HG03045 (cell line): ENCODE measurements at regions not wholly inside any gene's neighbourhood (a gene's known extent, or its start where the extent isn't known, plus 50 kb on each side); places are given as distances from the start of the nearest gene placed in this dataset.
A peak's percentile ranks its signal among the peaks of the same experiment; 100 is the strongest.
"Not testable (repeated sequence)": the region's sequence is repeated elsewhere in the genome, so short reads cannot be mapped to it uniquely, and the experiment has no call there.

Experiments
- ATAC-seq: cut with Tn5 transposase; IDR thresholded peaks from one replicate; pipeline ENCODE4 v1.9.1; 2021; ENCODE audit warnings: mild to moderate bottlenecking, moderate library complexity; ENCODE audit not compliant: unreplicated experiment

DNA sequence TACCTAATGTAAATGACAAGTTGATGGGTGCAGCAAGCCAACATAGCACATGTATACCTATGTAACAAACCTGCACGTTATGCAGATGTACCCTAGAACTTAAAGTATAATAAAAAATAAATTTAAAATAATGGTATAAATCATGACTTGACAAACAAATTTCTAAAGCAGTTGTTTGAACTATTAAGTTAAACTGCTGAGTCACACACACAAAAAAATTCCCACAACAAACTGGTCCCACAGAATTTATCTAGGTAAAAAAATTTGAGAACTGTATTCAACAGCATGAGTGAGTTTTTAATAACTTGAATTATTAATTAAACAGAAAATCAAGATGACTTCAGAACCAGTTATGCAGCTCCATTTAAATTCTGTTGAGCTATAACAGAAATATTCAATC lies 186.0 kb upstream of the SOX6 start:
- ATAC-seq: no peak

DNA sequence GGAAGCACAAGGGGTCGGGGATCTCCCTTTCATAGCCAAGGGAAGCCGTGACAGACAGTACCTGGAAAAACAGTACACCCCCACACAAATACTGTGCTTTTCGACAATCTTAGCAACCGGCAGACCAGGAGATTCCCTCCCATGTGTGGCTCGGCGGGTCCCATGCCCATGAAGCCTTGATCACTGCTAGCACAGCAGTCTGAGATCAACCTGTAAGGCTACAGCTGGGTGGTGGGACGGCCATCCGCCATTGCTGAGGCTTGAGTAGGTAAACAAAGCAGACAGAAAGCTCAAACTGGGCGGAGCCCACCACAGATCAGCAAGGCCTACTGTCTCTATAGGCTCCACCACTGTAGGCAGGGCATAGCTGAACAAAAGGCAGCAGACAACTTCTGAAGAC lies 180.2 kb upstream of the SOX6 start:
- no peak for ATAC-seq

DNA sequence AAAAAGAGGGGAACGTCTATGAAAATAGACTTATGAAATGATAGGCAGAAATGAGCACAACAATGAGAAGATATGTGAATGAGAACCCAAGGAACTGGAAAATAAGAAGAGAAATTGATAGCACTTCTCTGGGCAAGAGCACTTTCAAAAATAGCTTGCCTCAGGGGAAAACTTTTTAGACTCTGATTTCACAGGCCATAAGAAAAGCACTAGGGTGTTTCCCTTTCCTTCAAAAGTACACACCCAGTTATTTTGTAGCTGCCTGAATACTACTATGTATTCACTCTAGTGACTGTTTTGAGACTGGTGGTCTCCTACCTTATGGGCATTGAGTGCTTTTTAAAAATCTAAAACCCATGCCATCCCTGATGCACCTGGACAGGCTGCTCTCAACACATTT lies 172.3 kb upstream of the SOX6 start:
- ATAC-seq: no peak

GRCh38 chr11:16527525-16528246 lies 171.3 kb upstream of the SOX6 start:
- no peak for ATAC-seq

DNA sequence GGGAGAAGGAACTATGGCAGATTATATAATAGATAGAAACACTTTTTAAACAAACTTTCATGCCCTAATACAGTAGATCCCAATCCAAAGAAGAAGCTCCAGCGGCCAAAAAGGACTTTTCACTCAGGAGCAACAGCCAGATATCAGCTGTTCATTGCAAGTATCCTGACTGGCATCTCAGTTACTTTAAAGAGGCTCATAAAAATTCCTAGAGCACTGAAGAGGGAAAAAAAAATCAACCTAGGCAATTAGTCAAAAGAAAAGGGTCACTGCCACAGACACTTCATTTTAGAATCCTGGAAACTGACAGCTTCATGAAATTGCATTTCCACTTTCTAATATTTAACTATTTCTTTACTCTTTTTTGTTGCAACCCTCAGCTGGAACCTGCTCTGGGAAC lies 170.6 kb upstream of the SOX6 start:
- ATAC-seq: no peak

DNA sequence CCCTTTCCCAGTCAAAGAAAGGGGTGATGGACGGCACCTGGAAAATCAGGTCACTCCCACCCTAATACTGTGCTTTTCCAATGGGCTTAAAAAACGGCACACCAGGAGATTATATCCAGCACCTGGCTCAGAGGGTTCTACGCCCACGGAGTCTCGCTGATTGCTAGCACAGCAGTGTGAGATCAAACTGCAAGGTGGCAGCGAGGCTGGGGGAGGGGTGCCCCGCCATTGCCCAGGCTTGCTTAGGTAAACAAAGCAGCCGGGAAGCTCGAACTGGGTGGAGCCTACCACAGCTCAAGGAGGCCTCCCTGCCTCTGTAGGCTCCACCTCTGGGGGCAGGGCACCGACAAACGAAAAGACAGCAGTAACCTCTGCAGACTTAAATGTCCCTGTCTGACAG lies 164.4 kb upstream of the SOX6 start:
- not testable (repeated sequence) for ATAC-seq

DNA sequence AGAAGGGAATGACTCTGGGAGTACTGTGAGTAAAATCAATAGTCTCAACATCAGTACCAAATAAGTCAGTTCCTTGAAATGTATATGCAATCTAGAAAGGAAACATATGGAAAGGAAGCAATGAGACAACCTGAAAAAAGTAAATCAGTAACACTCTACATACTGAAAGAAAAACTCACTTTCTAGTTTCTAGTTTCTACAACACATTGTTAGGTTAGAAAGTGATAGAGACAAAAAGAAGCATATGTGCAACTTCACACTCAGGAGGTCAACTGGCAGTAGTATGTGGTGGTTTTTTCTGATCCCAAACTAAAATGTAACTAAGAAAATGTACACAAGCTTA lies 156.5 kb upstream of the SOX6 start:
- ATAC-seq: peak; percentile 49

GRCh38 chr11:16512198-16512898 lies 156.0 kb upstream of the SOX6 start:
- no peak for ATAC-seq

GRCh38 chr11:16511116-16512114 lies 155.1 kb upstream of the SOX6 start:
- ATAC-seq: no peak

GRCh38 chr11:16505481-16505880 lies 149.1 kb upstream of the SOX6 start:
- ATAC-seq: no peak

- ATAC-seq: not testable (repeated sequence)
Measured at GRCh38 chr11:16503891-16504290, 147.5 kb upstream of the SOX6 start.

- ATAC-seq: no peak
Measured at GRCh38 chr11:16494918-16495691, 138.8 kb upstream of the SOX6 start.

- no peak for ATAC-seq
Measured at GRCh38 chr11:16484434-16484833, 128.1 kb upstream of the SOX6 start.

DNA sequence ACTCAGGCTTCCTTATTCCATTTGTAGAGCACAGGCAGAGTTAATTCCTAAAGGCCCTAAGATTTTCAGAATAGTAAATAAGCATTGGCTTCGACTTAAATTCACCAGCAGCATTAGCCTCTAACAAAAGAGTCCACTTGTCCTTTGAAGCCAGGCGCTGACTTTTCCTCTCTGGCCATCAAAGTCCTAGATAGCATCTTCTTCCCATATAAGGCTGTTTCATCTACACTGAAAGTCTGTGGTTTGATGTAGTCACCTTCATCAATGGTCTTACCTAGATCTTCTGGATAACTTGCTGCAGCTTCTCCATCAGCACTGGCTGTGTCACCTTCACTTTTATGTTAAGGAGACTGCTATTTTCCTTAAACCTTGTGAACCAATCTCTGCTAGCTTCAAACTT lies 118.3 kb upstream of the SOX6 start:
- ATAC-seq: no peak

DNA sequence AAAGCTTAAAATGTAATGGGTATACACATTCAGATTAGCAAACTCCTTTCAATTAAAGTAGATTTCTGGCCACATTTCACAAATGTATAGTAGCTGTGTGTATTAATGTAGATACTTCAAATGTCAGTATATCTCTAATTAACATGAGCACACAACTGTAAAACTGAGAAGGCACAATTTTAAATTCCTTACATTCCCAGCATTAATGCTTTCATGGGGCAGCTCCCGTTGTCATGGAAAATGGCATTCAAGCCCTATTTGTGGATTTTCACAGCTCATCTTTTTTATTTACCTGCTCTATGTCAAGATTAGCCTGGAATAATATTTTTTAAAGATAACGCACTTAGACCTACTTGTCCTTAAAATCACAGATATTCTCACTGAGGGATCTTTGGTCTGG lies 113.6 kb upstream of the SOX6 start:
- no peak for ATAC-seq

DNA sequence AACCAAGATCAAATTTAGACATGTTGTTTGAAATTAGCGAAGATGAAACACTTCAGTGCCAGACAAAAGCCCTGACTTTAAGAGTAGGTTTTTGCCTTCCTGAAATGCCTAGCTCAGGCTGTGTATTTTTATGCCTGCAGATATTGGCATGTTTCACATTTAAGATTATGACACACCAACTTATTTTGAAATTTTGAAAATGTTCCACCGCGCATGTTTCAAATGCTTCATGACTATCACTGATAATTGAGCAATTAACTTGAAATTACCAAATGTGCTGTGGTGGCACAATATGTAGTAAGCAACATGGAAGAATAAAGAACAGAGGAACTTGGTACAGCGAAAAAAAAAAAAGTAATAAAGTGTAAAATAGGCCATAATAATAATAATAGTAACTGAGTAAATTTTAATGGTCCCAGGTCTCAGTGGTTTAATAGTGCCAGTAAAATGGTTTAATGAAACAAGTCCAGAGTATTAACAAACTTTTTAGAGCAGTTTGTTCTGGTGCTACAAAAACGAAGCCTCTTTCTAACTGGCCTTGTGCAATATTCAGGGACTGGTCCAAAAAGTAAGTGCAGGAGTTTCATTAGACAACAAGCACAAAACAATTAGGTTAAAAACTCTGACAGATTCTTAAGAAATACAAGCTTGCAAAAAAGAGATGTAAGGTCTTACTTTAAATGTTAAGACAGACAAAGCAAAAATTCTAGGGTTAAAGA lies 112.5 kb upstream of the SOX6 start:
- ATAC-seq: no peak

DNA sequence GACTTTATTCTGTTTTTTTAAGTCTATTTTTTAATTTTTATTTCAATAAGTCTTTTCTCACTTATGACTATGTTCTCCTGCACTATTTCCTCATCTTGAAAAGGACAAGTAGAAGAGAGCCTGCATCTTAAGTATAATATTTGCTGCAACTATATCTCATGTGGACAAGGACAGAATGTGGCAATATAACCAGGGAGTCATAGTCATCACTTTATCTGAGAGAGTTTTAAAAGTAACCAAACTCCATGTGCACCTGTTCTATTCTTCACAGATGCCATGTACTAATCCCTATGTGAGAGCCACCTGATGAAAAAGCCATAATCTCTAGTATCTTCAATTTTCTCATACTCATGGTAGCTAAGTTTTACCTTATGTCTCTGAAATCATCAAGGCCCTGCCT lies 104.2 kb upstream of the SOX6 start:
- no peak for ATAC-seq

- ATAC-seq: no peak
Measured at GRCh38 chr11:16456366-16456765, 100.0 kb upstream of the SOX6 start.

GRCh38 chr11:16454289-16454863 lies 98.0 kb upstream of the SOX6 start:
- ATAC-seq: no peak
